Neuronal stem cell (in vitro differentiated cells): ENCODE measurements at regions not wholly inside any gene's neighbourhood (a gene's known extent, or its start where the extent isn't known, plus 50 kb on each side); places are given as distances from the start of the nearest gene placed in this dataset.

Experiments used
- DNase-seq: peaks from one replicate; pipeline ENCODE4 v3.0.0-alpha.2; 2013; ENCODE audit warnings: low spot score
- H2AFZ ChIP-seq: one replicate; pipeline ENCODE4 v1.6.1; 2013; ENCODE audit warnings: mild to moderate bottlenecking, low read length, inconsistent platforms
- H2AK5ac ChIP-seq: 2 replicates; pipeline ENCODE4 v1.6.1; 2013; ENCODE audit warnings: low read depth, mild to moderate bottlenecking, inconsistent platforms, low read length, moderate library complexity, mixed read lengths
- H2BK120ac ChIP-seq: 2 replicates; pipeline ENCODE4 v1.6.1; 2013; ENCODE audit warnings: low read depth, mild to moderate bottlenecking, inconsistent platforms, low read length, moderate library complexity, mixed read lengths
- H2BK12ac ChIP-seq: one replicate; pipeline ENCODE4 v1.6.1; 2013; ENCODE audit warnings: low read length, inconsistent platforms
- H2BK15ac ChIP-seq: 2 replicates; pipeline ENCODE4 v1.6.1; 2013; ENCODE audit warnings: mild to moderate bottlenecking, low read length, inconsistent platforms, mixed read lengths
- H2BK5ac ChIP-seq: one replicate; pipeline ENCODE4 v1.6.1; 2013; ENCODE audit warnings: inconsistent platforms, mild to moderate bottlenecking, low read length, moderate library complexity
- H3K14ac ChIP-seq: one replicate; pipeline ENCODE4 v1.6.1; 2013; ENCODE audit warnings: low read length, inconsistent platforms
- H3K18ac ChIP-seq: 2 replicates; pipeline ENCODE4 v1.6.1; 2013; ENCODE audit warnings: low read length, inconsistent platforms
- H3K23ac ChIP-seq: 2 replicates; pipeline ENCODE4 v1.6.1; 2013; ENCODE audit warnings: low read depth, mild to moderate bottlenecking, mixed read lengths, low read length, inconsistent platforms; ENCODE audit not compliant: poor library complexity
- H3K27ac ChIP-seq: replicated peaks from 3 replicates; pipeline ENCODE4 v1.5.1; 2013; ENCODE audit warnings: low read length, inconsistent platforms
- H3K27me3 ChIP-seq, 3 experiments: 2 replicates each; pipeline ENCODE4 v1.6.1; 2013; ENCODE audit warnings: low read length in 3 of 3, mild to moderate bottlenecking in 2 of 3, inconsistent platforms in 1 of 3, low read depth in 1 of 3, mixed read lengths in 1 of 3, moderate library complexity in 1 of 3; ENCODE audit not compliant: control insufficient read depth in 3 of 3, insufficient read depth in 3 of 3
- H3K36me3 ChIP-seq, 2 donors: replicated peaks in 1 of 2; 2 replicates each; pipeline ENCODE4 v1.6.1; 2013; ENCODE audit warnings: low read length in 2 of 2; ENCODE audit not compliant: control insufficient read depth in 2 of 2, insufficient read depth in 2 of 2
- H3K4ac ChIP-seq: 2 replicates; pipeline ENCODE4 v1.6.1; 2013; ENCODE audit warnings: inconsistent platforms, mild to moderate bottlenecking, low read length, moderate library complexity
- H3K4me1 ChIP-seq, 2 donors: 1 replicate in 1 of 2; 2 replicates in 1 of 2; pipeline ENCODE4 v1.6.1; 2013; ENCODE audit warnings: low read length in 2 of 2, low read depth in 1 of 2; ENCODE audit not compliant: control insufficient read depth in 2 of 2, insufficient read depth in 1 of 2
- H3K4me2 ChIP-seq: one replicate; pipeline ENCODE4 v1.6.1; 2013; ENCODE audit warnings: mild to moderate bottlenecking, low read length, inconsistent platforms; ENCODE audit not compliant: insufficient read depth, poor library complexity, severe bottlenecking
- H3K4me3 ChIP-seq, 2 donors: 2 replicates each; pipeline ENCODE4 v1.5.1; 2013; ENCODE audit warnings: low read length in 2 of 2, mild to moderate bottlenecking in 2 of 2, inconsistent platforms in 1 of 2, moderate library complexity in 1 of 2
- H3K79me1 ChIP-seq: one replicate; pipeline ENCODE4 v1.6.1; 2013; ENCODE audit warnings: low read depth, mild to moderate bottlenecking, inconsistent platforms, low read length, moderate library complexity
- H3K9ac ChIP-seq: one replicate; pipeline ENCODE4 v1.6.1; 2013; ENCODE audit warnings: mild to moderate bottlenecking, low read depth, low read length, inconsistent platforms; ENCODE audit not compliant: poor library complexity
- H3K9me3 ChIP-seq, 2 donors: replicated peaks in 1 of 2; 2 replicates each; pipeline versions ENCODE3 to v1.6.1; 2013; ENCODE audit warnings: low read length in 2 of 2, mild to moderate bottlenecking in 2 of 2, inconsistent platforms in 1 of 2, low read depth in 1 of 2, mixed read lengths in 1 of 2, moderate library complexity in 1 of 2; ENCODE audit not compliant: control insufficient read depth in 2 of 2, insufficient read depth in 1 of 2
- H4K8ac ChIP-seq: one replicate; pipeline ENCODE4 v1.6.1; 2013; ENCODE audit warnings: low read depth, mild to moderate bottlenecking, inconsistent platforms, low read length, moderate library complexity
- H4K91ac ChIP-seq: one replicate; pipeline ENCODE4 v1.6.1; 2013; ENCODE audit warnings: low read length, low read depth, mild to moderate bottlenecking, inconsistent platforms; ENCODE audit not compliant: poor library complexity
- WGBS, 2 donors: extraction: QIAGEN DNeasy Blood & Tissue Kit; methylation state at CpG; one replicate each; pipeline ENCODE4 v1.1.7; 2013; ENCODE audit warnings: missing lambda C conversion rate in 2 of 2, mixed read lengths in 1 of 2; ENCODE audit not compliant: insufficient read length in 2 of 2, insufficient replicate concordance in 1 of 2; ENCODE audit errors: extremely low coverage in 2 of 2; 5-methylcytosine and 5-hydroxymethylcytosine counted together

- H3K27me3 ChIP-seq: no peaks in the 10 kb centered on the region
- peaks cover 7 to 8% of the 10 kb centered on the region in 2 donors for H3K4me1 ChIP-seq
- no peak overlapping the region for H3K14ac ChIP-seq
- no peak overlapping the region for H4K8ac ChIP-seq
- no peak overlapping the region for H2BK5ac ChIP-seq
- H2BK120ac ChIP-seq: no peak overlapping the region
- H3K9me3 ChIP-seq: no peaks in the 10 kb centered on the region
- H2BK15ac ChIP-seq: no peak overlapping the region
- no peak for DNase-seq
- no peak overlapping the region for H3K4ac ChIP-seq
- H2AK5ac ChIP-seq: no peak overlapping the region
- no CpG with 5 or more reads among the region's 3 CpGs for WGBS, 2 donors
- H2AFZ ChIP-seq: no peak overlapping the region
- H3K23ac ChIP-seq: no peak overlapping the region
- H3K4me2 ChIP-seq: no peak overlapping the region
- H3K18ac ChIP-seq: no peak overlapping the region
- H3K36me3 ChIP-seq: no peaks in the 10 kb centered on the region
- no peak overlapping the region for H4K91ac ChIP-seq
- H2BK12ac ChIP-seq: no peak overlapping the region
- no peaks in the 10 kb centered on the region for H3K79me1 ChIP-seq
- H3K4me3 ChIP-seq: no peak overlapping the region
- H3K27ac ChIP-seq: no peak overlapping the region
- no peak overlapping the region for H3K9ac ChIP-seq
These were observed 989.2 kb upstream of the LCORL start for GRCh38 chr4:19010761-19011160.

- no peak overlapping the region for H3K27ac ChIP-seq
These were observed 988.3 kb upstream of the LCORL start for GRCh38 chr4:19009881-19010280.

DNA sequence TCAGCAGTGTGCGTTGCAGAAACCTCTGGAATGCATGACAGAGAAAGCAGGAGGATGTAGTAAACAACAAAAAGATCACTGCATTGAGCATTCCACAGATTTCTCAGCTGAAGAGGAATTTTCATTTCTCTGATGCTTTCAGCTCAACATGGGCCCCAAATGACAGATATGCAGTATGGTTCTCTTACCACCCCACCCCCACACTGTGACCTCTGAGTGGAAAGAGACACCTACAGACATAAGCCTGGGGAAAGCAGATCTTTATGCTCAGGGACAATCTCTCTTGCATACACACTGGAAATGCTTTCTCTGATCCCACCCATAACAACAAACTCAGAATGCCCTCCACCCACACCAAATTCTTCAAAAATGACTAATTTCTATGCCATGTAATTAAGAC, 983.7 kb upstream of the LCORL start:
- Histone ChIP-seq H3K9me3 (peaks cover 0 to 7% of the 10 kb centered on the region in 2 donors), H3K36me3 (no peaks in the 10 kb centered on the region), H3K18ac (no peak overlapping the region), H3K27me3 (no peaks in the 10 kb centered on the region), H3K27ac (no peak overlapping the region), H3K79me1 (no peaks in the 10 kb centered on the region), H3K14ac (no peak overlapping the region), H2AFZ (no peak overlapping the region), H4K8ac (no peak overlapping the region), H3K4me1 (peaks cover 1 to 5% of the 10 kb centered on the region in 2 donors), H3K23ac (no peak overlapping the region), H3K9ac (no peak overlapping the region), H2BK120ac (no peak overlapping the region), H3K4me3 (no peak overlapping the region), H2BK12ac (no peak overlapping the region), H3K4ac (no peak overlapping the region), H4K91ac (no peak overlapping the region), H3K4me2 (no peak overlapping the region), H2BK15ac (no peak overlapping the region), H2AK5ac (no peak overlapping the region), H2BK5ac (no peak overlapping the region)
- DNase-seq: no peak
- WGBS, 2 donors: no CpG with 5 or more reads among the region's 1 CpG

More at GRCh38 chr4:19009881-19010280, 988.3 kb upstream of the LCORL start:
- Histone ChIP-seq H3K79me1 (no peaks in the 10 kb centered on the region), H3K4ac (no peak overlapping the region), H3K4me3 (no peak overlapping the region), H3K4me1 (peaks cover 9 to 12% of the 10 kb centered on the region in 2 donors), H4K8ac (no peak overlapping the region), H2BK12ac (no peak overlapping the region), H3K9me3 (no peaks in the 10 kb centered on the region), H4K91ac (no peak overlapping the region), H2BK5ac (no peak overlapping the region), H3K18ac (no peak overlapping the region), H3K23ac (no peak overlapping the region), H2AFZ (no peak overlapping the region), H3K4me2 (no peak overlapping the region), H3K14ac (no peak overlapping the region), H3K27me3 (no peaks in the 10 kb centered on the region), H3K36me3 (no peaks in the 10 kb centered on the region), H2AK5ac (no peak overlapping the region), H2BK15ac (no peak overlapping the region), H2BK120ac (no peak overlapping the region), H3K9ac (no peak overlapping the region)
- DNase-seq: no peak
- WGBS, 2 donors: no CpG with 5 or more reads among the region's 2 CpGs

DNA sequence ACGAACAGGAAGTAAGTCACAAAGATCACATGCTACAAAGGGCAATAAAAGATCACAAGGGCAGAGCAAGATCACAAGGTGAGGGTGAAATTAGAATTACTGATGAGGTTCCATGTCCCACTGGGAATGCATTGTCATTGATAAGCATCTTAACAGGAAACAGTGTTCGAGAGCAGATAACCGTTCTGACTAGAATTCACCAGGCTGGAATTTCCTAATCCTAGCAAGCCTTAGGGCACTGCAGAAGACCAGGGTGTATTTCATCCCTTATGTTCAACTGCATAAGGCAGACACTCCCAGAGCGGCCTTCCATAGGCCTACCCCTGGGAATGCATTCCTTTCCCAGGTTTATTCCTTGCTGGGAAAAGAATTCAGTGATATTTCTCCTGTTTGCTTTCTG, 980.6 kb upstream of the LCORL start:
- no peaks in the 10 kb centered on the region for H3K36me3 ChIP-seq

More for the DNA sequence above, 980.6 kb upstream of the LCORL start:
- H2BK120ac ChIP-seq: no peak overlapping the region
- no peak overlapping the region for H3K18ac ChIP-seq
- H3K23ac ChIP-seq: no peak overlapping the region
- no peak overlapping the region for H3K4me2 ChIP-seq
- H4K8ac ChIP-seq: no peak overlapping the region
- no peak overlapping the region for H3K27ac ChIP-seq
- H2BK5ac ChIP-seq: no peak overlapping the region
- H3K4me3 ChIP-seq: no peak overlapping the region
- no peaks in the 10 kb centered on the region for H3K79me1 ChIP-seq
- peak overlapping the region; percentile 6 for H2AFZ ChIP-seq
- no peak overlapping the region for H3K14ac ChIP-seq
- H3K9ac ChIP-seq: no peak overlapping the region
- no peaks in the 10 kb centered on the region for H3K27me3 ChIP-seq
- no CpG with 5 or more reads among the region's 4 CpGs for WGBS, 2 donors
- no peak overlapping the region for H4K91ac ChIP-seq
- no peak overlapping the region for H2BK15ac ChIP-seq
- H3K4ac ChIP-seq: no peak overlapping the region
- H2BK12ac ChIP-seq: no peak overlapping the region
- no peak for DNase-seq
- H2AK5ac ChIP-seq: no peak overlapping the region
- peaks cover 1 to 5% of the 10 kb centered on the region in 2 donors for H3K4me1 ChIP-seq
- H3K9me3 ChIP-seq: peaks cover 0 to 22% of the 10 kb centered on the region in 2 donors
